SK-MEL-5 (cell line): ENCODE measurements at regions not wholly inside any gene's neighbourhood (a gene's known extent, or its start where the extent isn't known, plus 50 kb on each side); places are given as distances from the start of the nearest gene placed in this dataset.

Experiments
- DNase-seq: peaks from one replicate; pipeline ENCODE4 v3.0.0-alpha.2; 2016; ENCODE audit warnings: low read depth, low spot score
- in situ Hi-C: cut with HindIII; loops from 2 replicates; pipeline ENCODE4 v1.10.0; 2016; ENCODE audit warnings: low sequenced_read_pairs, high pct_unique_total_duplicates, low pct_unique_long_range_greater_than_20kb

DNA sequence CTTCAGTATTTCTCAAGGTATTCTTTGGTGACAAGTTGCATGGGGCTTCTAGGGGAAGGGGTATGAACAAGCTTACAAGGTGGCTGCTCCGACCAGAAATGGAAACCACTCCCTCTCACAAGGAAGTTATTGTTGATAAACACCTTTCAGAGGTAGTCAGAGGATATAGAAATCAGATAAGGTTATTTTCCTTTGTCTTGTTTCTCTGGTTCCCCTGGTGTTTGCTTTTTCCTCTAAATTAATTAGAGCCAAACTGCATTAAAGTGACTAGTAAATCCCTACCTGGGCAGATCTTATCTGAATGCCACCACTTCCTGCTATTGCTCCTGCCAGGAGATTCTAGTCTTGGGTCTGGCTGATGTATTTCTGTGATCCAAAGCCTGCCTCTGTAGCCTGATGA is 725.4 kb downstream of the INHBA start:
- in situ Hi-C loops = no loop called here
- no peak for DNase-seq

DNA sequence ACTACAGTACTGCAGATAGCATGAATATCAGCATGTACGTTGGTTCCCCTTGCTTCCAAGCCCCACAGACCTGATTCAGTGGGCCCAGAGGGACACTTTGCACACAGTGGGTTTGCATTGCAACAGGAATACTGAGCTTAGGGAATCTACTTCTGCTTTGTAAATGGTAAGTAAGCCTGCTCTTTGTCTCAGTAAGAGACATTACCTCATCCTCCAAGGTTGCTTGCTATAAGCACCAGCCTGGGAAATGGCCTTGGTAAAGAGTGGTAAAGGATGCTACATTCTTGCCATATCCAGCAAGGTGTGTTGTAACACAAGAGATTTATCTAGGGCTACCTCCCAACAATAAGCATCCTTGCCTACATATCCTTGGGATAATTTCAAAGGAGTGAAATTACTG is 730.5 kb downstream of the INHBA start:
- DNase-seq = no peak
- in situ Hi-C loops = no loop called here

- in situ Hi-C loops = no loop called here
Measured at GRCh38 chr7:40969641-40970040, 733.2 kb downstream of the INHBA start.

DNA sequence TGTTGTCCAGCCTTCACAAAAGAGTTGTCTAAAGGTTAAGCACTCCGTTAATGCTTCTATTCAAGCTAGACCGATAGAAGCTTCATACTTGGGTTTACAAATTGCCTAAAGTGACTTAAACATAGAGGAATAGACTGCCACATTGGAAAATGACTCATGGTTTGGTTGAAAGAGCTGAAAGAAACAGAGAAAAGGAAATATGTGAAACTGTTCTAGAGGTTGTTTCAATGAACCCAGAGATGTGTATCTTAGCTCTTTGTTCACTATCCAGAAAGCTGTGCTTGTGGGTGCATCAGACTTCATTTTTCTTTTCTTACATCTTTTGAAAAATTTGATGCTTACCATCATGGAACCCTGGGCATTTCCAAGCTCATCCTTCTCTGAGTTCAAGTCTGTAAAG is 736.2 kb downstream of the INHBA start:
- no peak for DNase-seq
- in situ Hi-C loops = no loop called here

More at GRCh38 chr7:40969641-40970040, 733.2 kb downstream of the INHBA start:
- DNase-seq = no peak

- no peak for DNase-seq
- in situ Hi-C loops = no loop called here
Measured at GRCh38 chr7:40965774-40966173, 737.1 kb downstream of the INHBA start.

- in situ Hi-C loops = no loop called here
- no peak for DNase-seq
Measured at GRCh38 chr7:40965016-40965415, 737.9 kb downstream of the INHBA start.

DNA sequence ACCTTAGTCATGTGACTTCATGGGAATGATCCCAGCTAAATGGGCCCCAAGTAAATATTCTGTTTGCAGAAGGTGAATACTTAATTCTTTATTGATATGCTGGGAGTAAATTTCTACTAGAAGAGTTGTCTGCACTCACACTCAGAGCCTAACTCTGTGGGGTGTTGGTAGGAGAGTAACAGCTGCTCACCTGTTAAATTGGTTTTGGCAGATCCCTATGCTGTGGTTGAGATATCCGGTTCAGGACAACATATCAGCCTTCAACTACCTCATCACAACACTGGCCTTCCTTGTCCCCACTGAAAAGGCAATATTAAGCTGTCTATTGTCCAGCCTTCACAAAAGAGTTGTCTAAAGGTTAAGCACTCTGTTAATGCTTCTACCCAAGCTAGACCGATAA is 738.3 kb downstream of the INHBA start:
- in situ Hi-C loops = no loop called here
- no peak for DNase-seq

DNA sequence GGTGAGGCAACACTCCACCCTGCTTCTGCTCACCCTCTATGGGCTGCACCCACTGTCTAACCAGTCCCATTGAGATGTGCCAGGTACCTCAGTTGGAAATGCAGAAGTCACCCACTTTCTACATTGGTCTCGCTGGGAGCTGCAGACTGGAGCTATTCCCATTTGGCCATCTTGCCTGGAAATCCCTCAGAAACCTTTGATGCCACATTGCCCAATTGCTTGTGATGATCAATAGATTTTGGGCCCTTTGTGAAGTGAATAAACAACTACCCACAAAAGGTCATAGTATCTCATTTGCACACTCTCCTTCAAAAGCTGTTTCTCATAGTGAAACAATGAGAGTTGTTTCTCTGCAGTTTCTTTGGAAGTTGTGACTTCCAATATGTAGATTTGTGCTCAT is 742.9 kb downstream of the INHBA start:
- in situ Hi-C loops = no loop called here
- no peak for DNase-seq

DNA sequence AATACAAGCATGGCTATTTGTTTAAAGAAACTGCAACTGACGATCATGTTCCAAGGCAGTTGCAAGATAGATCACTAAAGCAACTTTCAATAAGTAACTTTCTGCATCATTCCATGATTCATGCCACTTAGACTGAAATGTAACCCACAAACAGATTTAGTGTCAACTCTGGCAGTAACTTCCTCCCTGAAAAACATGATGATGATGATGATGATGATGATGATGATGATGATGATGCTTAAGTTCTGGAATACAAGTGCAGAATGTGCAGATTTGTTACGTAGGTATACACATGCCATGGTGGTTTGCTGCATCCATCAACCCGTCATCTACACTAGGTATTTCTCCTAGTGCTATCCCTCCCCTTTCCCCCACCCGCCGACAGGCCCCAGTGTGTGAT is 754.7 kb downstream of the INHBA start:
- in situ Hi-C loops = no loop called here
- no peak for DNase-seq

DNA sequence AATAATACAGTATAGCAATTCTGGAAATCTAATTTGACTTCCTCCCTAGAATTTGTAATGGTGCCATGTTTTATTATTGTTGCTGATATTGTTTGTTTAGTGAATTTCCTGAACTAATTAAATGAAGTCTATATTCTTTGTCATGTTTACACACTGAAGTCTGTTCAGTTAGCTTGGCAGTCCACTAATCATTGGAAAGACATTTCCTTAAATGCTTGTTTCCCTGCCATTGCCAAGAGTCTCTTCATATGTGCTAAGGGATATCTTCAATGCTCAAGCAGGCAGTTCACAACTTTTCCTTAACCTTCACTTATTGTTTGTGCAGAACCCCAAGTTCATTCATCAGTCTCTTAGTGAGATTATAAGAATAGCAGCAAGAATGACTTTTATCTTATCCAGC is 755.3 kb downstream of the INHBA start:
- no peak for DNase-seq
- in situ Hi-C loops = no loop called here

DNA sequence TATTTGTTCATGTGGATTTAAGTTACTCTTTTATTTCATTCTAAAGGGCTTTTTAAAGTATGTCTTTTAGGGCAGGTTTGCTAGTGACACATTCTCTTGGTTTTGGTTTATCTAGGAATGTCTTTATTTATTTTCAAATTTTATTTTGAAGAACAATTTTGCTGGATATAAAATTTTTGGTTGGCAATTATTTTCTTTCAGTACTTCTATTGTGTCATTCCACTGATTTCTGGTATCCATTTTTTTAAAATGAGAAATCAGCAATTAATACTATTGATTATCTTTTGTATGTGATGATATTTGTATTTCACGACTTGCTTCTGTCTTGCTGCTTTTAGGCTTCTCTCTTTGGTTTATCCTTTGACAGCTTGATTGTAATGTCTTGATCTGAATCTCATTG is 756.3 kb downstream of the INHBA start:
- DNase-seq = no peak
- in situ Hi-C loops = no loop called here

- DNase-seq = no peak
- in situ Hi-C loops = no loop called here
Measured at GRCh38 chr7:40945788-40946187, 757.1 kb downstream of the INHBA start.

DNA sequence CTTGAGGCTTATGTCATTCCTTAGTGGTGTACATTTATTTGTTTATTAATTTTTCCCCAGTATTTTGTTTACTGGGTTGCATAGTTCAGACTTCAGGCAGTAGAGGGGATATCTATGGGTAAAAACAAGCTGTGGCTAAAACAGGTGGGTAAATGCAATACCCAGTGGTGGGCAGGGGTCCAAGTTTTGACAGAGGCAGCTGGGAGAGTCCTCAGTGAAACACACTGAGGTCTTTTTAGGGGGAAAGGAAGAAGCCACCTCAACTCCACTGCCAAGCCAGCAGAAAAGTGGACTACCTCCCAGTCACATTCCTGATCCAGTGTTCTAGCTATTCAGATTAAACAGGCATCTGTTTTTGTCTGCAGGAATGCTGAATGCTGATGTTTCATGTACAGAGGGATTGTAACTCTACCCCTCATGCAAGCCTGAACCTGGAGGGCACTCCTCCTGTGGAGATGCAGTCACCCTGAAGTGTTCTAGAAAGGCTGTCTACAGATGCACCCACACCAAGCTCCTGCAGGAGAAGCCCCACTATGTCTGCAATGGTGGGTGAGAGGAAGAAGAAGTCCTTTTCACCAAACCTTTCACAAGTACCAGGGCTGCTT is 757.8 kb downstream of the INHBA start:
- in situ Hi-C loops = no loop called here
- no peak for DNase-seq

DNA sequence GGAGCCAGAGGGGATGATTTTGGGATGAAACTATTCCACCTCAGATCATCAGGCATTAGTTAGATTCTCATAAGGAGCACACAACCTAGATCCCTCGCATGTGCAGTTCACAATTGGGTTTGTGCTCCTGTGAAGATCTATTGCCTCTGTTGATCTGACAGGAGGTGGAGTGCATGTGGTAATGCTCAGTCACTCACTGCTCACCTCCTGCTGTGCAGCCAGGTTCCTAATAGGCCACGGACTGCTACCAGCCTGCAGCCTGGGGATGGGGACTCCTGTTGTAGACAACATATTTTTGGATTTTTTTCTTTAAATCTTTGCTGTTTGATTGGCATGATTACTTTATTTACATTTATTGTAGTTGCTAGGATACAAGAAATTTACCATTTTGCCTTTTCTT is 765.0 kb downstream of the INHBA start:
- no peak for DNase-seq

GRCh38 chr7:40935435-40935834 is 767.5 kb downstream of the INHBA start:
- in situ Hi-C loops = no loop called here
- DNase-seq = no peak

More for the DNA sequence above, 765.0 kb downstream of the INHBA start:
- in situ Hi-C loops = no loop called here

DNA sequence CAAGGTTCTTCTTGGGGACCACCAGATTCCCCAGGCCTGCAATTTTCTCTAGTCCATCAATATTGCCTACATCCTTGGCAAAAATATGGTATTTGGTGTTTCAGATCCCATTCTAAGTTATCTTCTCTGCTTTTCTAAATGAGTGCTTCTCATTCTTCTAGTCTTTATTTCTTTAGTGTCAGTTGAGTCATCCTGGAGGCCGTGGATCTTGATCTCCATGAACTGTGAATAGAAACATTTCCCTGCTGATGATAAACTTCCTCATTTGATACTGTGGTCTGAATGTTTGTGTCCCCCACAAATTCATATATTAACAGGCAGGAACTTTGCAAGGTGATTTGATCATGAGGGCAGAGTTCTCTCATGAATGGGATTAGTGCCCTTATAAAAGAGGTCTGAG is 779.3 kb downstream of the INHBA start:
- in situ Hi-C loops = no loop called here
- no peak for DNase-seq

DNA sequence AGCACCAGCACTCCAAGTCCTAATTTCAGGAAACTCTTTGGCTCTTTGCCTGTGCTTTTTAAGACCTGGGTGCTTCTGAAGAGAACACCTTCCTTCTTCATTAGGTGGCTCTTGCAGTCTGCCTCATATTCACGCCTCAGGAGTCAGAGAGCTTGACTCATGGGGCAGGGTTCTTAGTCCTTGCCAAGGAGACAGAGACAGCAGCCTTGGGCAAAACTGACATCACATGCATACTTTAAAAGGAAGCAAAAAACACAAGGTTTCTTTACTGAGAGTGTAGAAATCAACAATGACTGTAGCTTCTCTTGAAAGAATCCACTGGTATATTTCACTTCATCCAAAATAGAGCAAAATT is 780.6 kb downstream of the INHBA start:
- DNase-seq = no peak
- in situ Hi-C loops = no loop called here

- in situ Hi-C loops = no loop called here
- DNase-seq = no peak
Measured at GRCh38 chr7:40921589-40922315, 781.1 kb downstream of the INHBA start.

DNA sequence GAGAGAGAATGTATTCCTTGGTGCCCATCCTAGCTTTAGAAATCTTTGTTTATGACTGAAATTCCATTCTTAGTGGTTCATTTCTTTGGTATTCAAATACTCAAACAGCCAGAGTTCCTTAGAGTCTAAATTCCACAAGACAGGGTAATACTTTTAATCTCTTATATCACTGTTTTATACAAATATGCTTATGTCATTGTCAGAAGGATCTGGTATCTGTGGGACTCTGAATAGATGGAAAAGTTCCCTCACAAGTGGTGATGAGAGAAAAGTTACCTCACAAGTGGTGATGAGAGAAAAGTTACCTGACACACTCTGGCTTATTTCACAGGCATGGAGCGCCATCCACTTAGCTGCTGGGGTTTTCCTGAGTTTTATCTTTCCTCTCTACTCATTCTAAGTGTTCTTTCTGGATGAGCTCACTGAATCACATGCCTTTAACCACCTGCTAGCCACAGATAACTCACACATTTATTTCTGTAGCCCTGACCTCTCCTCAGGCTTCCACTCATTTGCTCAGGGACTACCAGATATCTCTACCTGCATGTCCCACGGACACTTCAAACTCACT is 784.0 kb downstream of the SUGCT start:
- in situ Hi-C loops = no loop called here
- DNase-seq = no peak
